Keratinocyte (primary cell): ENCODE measurements at regions not wholly inside any gene's neighbourhood (a gene's known extent, or its start where the extent isn't known, plus 50 kb on each side); places are given as distances from the start of the nearest gene placed in this dataset.

ENCODE experiments used
- DNase-seq: peaks from one replicate; pipeline ENCODE4 v3.0.0-alpha.2; 2011; ENCODE audit warnings: low read depth, missing footprints, low spot score
- FAIRE-seq: peaks from 2 replicates; lab custom pipeline; 2011; peaks lifted over from hg19 to GRCh38; lab: Jason Lieb, UNC
- H2AFZ ChIP-seq: 2 replicates; pipeline ENCODE4 v1.6.0; 2012; ENCODE audit warnings: low read length, control low read depth, inconsistent platforms; ENCODE audit not compliant: control insufficient read depth
- H3K27ac ChIP-seq: 2 replicates; pipeline ENCODE4 v1.5.1; 2011; ENCODE audit warnings: low read length; ENCODE audit not compliant: control insufficient read depth, insufficient read depth
- H3K27me3 ChIP-seq: 3 replicates; pipeline ENCODE4 v1.6.0; 2011; ENCODE audit warnings: low read length; ENCODE audit not compliant: control insufficient read depth, insufficient read depth; ENCODE audit errors: extremely low read depth
- H3K36me3 ChIP-seq, 2 experiments: 2 replicates in 1 of 2; 3 replicates in 1 of 2; pipeline ENCODE4 v1.5.1; 2011; ENCODE audit warnings: low read length in 2 of 2, mild to moderate bottlenecking in 1 of 2; ENCODE audit not compliant: control insufficient read depth in 2 of 2, insufficient read depth in 2 of 2; ENCODE audit errors: extremely low read depth in 1 of 2
- H3K4me1 ChIP-seq: 3 replicates; pipeline ENCODE4 v1.5.1; 2011; ENCODE audit warnings: low read length; ENCODE audit not compliant: control insufficient read depth, insufficient read depth; ENCODE audit errors: extremely low read depth
- H3K4me2 ChIP-seq: 3 replicates; pipeline ENCODE4 v1.6.0; 2011; ENCODE audit warnings: low read depth, low read length; ENCODE audit not compliant: control insufficient read depth, insufficient read depth; ENCODE audit errors: extremely low read depth
- H3K4me3 ChIP-seq, 3 experiments: fragments of 200-600 bp in 1 of 3; sonication (generic) in 1 of 3; 2 replicates in 2 of 3; 3 replicates in 1 of 3; pipeline ENCODE4 v1.5.1; 2011 to 2016; ENCODE audit warnings: low read length in 3 of 3, mild to moderate bottlenecking in 3 of 3, control low read depth in 2 of 3, inconsistent platforms in 1 of 3, low read depth in 1 of 3, mixed read lengths in 1 of 3, mixed run types in 1 of 3, moderate library complexity in 1 of 3; ENCODE audit not compliant: control insufficient read depth in 2 of 3, insufficient read depth in 2 of 3; ENCODE audit errors: extremely low read depth in 1 of 3
- H3K79me2 ChIP-seq: 2 replicates; pipeline ENCODE4 v1.6.0; 2012; ENCODE audit warnings: low read length; ENCODE audit not compliant: control insufficient read depth, insufficient read depth
- H3K9ac ChIP-seq: 3 replicates; pipeline ENCODE4 v1.6.0; 2011; ENCODE audit warnings: low read length; ENCODE audit not compliant: control insufficient read depth, insufficient read depth; ENCODE audit errors: extremely low read depth
- H3K9me1 ChIP-seq: 3 replicates; pipeline ENCODE4 v1.6.0; 2011; ENCODE audit warnings: low read length; ENCODE audit not compliant: control insufficient read depth, insufficient read depth; ENCODE audit errors: extremely low read depth
- H3K9me3 ChIP-seq: 2 replicates; pipeline ENCODE4 v1.5.1; 2012; ENCODE audit warnings: low read depth, low read length; ENCODE audit not compliant: control insufficient read depth
- H4K20me1 ChIP-seq: 3 replicates; pipeline ENCODE4 v1.6.0; 2011; ENCODE audit warnings: low read length; ENCODE audit not compliant: control insufficient read depth, insufficient read depth; ENCODE audit errors: extremely low read depth
- EZH2 ChIP-seq: IDR thresholded peaks from one replicate; pipeline ENCODE4 v1.6.1; 2012; ENCODE audit warnings: inconsistent platforms, mild to moderate bottlenecking, low read length, moderate library complexity
- dilution Hi-C: fragments of 300-500 bp; cut with MboI; formaldehyde crosslinking; loops from one replicate; pipeline ENCODE4 v1.7.0; 2020; ENCODE audit warnings: low sequenced_read_pairs; ENCODE audit not compliant: extremely low pct_ligation_motif_present
- TF ChIP-seq, protein P1 (sequence below), 3 experiments: IDR thresholded peaks in 1 of 3; conservative IDR thresholded peaks in 1 of 3; optimal IDR thresholded peaks in 1 of 3; 2 replicates in 2 of 3; 3 replicates in 1 of 3; pipeline versions ENCODE3 to v1.5.1; 2011; ENCODE audit warnings: low read length in 3 of 3, mild to moderate bottlenecking in 3 of 3, moderate library complexity in 2 of 3, control low read depth in 1 of 3, inconsistent platforms in 1 of 3; ENCODE audit not compliant: insufficient read depth in 2 of 3; ENCODE audit errors: extremely low read depth in 1 of 3

DNA sequence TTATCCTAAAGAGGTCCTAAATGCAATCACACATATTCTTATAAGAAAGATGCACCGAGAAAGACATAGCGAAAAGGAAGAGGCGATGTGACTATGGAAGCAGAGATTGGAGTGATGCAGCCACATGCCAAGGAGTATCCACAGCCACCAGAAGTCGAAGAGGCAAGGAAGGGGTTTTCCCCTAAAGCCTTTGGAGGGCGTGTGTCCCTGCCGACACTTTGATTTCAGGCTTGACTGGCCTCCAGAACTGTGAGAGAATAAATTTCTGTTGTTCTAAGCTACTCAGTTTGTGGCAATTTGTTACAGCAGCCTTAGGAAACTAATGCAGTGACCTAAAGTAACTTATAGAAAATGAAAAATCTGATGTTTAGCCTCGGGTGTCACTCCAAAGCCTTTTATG lies 179.5 kb upstream of the CITED2 start:
- Histone ChIP-seq H3K79me2 (no peaks in the 10 kb centered on the region), H2AFZ (no peak overlapping the region), H3K4me3 (no peak overlapping the region), H3K36me3 (no peaks in the 10 kb centered on the region), H3K27me3 (no peaks in the 10 kb centered on the region), H3K4me1 (peaks cover 9% of the 10 kb centered on the region), H3K9me1 (no peaks in the 10 kb centered on the region), H3K4me2 (no peak overlapping the region), H4K20me1 (no peaks in the 10 kb centered on the region), H3K9ac (no peak overlapping the region), H3K9me3 (no peaks in the 10 kb centered on the region), H3K27ac (no peak overlapping the region)
- dilution Hi-C loops: no loop called here
- FAIRE-seq: no peak
- TF ChIP-seq, protein P1, sequence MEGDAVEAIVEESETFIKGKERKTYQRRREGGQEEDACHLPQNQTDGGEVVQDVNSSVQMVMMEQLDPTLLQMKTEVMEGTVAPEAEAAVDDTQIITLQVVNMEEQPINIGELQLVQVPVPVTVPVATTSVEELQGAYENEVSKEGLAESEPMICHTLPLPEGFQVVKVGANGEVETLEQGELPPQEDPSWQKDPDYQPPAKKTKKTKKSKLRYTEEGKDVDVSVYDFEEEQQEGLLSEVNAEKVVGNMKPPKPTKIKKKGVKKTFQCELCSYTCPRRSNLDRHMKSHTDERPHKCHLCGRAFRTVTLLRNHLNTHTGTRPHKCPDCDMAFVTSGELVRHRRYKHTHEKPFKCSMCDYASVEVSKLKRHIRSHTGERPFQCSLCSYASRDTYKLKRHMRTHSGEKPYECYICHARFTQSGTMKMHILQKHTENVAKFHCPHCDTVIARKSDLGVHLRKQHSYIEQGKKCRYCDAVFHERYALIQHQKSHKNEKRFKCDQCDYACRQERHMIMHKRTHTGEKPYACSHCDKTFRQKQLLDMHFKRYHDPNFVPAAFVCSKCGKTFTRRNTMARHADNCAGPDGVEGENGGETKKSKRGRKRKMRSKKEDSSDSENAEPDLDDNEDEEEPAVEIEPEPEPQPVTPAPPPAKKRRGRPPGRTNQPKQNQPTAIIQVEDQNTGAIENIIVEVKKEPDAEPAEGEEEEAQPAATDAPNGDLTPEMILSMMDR (optimal IDR thresholded peaks at IDR 0.05 in 1 of 3, IDR thresholded peaks at IDR 0.05 in 1 of 3, conservative IDR thresholded peaks at IDR 0.05 in 1 of 3; ENCODE audit: extremely low read depth in 1 of 3, insufficient read depth in 2 of 3, low read length in 3 of 3): no peak
- TF ChIP-seq EZH2: no peak
- DNase-seq: no peak

DNA sequence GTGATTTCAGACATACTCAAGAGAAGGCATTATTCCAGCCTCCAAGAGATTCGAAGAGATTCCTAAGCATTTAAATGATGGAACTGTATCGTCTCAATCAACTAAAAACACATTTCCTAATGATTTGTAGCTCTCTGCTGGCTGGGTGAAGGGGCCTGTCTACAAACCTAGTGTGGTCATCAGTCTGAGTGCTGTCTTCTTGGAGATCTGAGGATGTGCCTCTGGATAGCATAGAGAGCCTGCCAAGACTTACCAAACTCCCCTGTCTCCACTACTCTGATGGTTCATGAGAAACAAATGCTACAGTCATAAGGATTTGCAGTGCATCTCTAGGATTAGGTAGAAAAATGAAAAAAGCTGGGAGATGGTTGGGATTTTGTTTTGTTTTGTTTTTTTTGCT lies 176.9 kb upstream of the CITED2 start:
- no peak overlapping the region for H3K4me3 ChIP-seq
- no peak overlapping the region for H3K27ac ChIP-seq
- H3K4me2 ChIP-seq: no peak overlapping the region
- no peak for TF ChIP-seq EZH2
- TF ChIP-seq, protein P1 (optimal IDR thresholded peaks at IDR 0.05 in 1 of 3, IDR thresholded peaks at IDR 0.05 in 1 of 3, conservative IDR thresholded peaks at IDR 0.05 in 1 of 3; ENCODE audit: extremely low read depth in 1 of 3, insufficient read depth in 2 of 3, low read length in 3 of 3): no peak
- H3K9me1 ChIP-seq: no peaks in the 10 kb centered on the region
- DNase-seq (no peak), FAIRE-seq (no peak)
- no peaks in the 10 kb centered on the region for H3K36me3 ChIP-seq
- H2AFZ ChIP-seq: no peak overlapping the region
- no peaks in the 10 kb centered on the region for H4K20me1 ChIP-seq
- H3K9ac ChIP-seq: no peak overlapping the region
- dilution Hi-C loops: no loop called here
- no peaks in the 10 kb centered on the region for H3K9me3 ChIP-seq
- no peaks in the 10 kb centered on the region for H3K79me2 ChIP-seq
- H3K4me1 ChIP-seq: peaks cover 9% of the 10 kb centered on the region
- H3K27me3 ChIP-seq: no peaks in the 10 kb centered on the region
